HFF-Myc (cell line): ENCODE measurements at regions not wholly inside any gene's neighbourhood (a gene's known extent, or its start where the extent isn't known, plus 50 kb on each side); places are given as distances from the start of the nearest gene placed in this dataset.

Experiments
- DNase-seq: peaks from one replicate; pipeline ENCODE4 v3.0.0-alpha.2; 2011; ENCODE audit warnings: low read depth; ENCODE audit errors: extremely low read depth
- H3K4me3 ChIP-seq: replicated peaks from 2 replicates; pipeline ENCODE4 v1.5.1; 2011; ENCODE audit warnings: low read depth, mild to moderate bottlenecking, control low read depth, low read length
- TF ChIP-seq, protein P1 (sequence below): IDR thresholded peaks from 2 replicates; pipeline ENCODE4 v1.5.1; 2012; ENCODE audit warnings: mild to moderate bottlenecking, low read depth, low read length, control low read depth; ENCODE audit errors: missing control alignments

DNA sequence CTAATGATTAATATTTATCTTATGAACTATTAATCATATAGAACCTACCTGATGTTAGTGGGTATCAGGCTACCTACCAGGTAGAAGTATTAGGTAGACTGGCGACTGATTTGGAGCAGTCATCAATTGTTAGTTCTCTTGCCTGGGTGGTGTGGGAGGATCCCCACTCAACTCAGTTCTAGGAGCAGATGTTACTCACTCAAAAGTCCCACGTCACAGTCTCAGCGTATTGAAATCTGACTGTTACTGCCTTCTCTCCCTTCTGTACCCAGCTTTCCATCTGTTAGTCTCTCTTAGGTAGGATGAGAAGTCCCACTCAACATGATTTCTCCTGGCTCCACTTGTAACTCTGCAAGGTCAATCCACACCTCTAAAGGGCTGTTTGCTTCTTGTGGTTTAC, 102.7 kb downstream of the OLFM4 start:
- H3K4me3 ChIP-seq = no peak overlapping the region
- TF ChIP-seq, protein P1, sequence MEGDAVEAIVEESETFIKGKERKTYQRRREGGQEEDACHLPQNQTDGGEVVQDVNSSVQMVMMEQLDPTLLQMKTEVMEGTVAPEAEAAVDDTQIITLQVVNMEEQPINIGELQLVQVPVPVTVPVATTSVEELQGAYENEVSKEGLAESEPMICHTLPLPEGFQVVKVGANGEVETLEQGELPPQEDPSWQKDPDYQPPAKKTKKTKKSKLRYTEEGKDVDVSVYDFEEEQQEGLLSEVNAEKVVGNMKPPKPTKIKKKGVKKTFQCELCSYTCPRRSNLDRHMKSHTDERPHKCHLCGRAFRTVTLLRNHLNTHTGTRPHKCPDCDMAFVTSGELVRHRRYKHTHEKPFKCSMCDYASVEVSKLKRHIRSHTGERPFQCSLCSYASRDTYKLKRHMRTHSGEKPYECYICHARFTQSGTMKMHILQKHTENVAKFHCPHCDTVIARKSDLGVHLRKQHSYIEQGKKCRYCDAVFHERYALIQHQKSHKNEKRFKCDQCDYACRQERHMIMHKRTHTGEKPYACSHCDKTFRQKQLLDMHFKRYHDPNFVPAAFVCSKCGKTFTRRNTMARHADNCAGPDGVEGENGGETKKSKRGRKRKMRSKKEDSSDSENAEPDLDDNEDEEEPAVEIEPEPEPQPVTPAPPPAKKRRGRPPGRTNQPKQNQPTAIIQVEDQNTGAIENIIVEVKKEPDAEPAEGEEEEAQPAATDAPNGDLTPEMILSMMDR = no peak
- DNase-seq = no peak

DNA sequence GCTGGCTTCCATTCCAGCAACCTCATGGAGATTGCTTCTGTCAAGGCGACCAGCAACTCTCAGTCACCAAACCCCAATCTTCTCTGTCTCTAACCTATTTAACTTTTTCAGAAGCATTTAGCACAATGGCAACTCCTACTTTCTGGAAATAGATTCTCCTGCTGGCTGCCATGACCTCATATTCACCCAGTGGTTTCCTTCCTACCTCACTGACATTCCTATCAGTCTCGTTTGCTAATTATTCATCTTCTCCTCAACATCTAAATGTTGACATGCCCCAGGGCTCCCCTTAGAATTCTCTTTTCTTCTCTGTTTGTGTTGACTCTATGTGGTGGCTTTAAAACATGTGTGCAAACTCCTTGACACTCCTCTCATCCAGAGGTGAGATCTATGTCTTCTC, 106.7 kb downstream of the OLFM4 start:
- TF ChIP-seq, protein P1 = no peak
- no peak for DNase-seq
- no peak overlapping the region for H3K4me3 ChIP-seq

DNA sequence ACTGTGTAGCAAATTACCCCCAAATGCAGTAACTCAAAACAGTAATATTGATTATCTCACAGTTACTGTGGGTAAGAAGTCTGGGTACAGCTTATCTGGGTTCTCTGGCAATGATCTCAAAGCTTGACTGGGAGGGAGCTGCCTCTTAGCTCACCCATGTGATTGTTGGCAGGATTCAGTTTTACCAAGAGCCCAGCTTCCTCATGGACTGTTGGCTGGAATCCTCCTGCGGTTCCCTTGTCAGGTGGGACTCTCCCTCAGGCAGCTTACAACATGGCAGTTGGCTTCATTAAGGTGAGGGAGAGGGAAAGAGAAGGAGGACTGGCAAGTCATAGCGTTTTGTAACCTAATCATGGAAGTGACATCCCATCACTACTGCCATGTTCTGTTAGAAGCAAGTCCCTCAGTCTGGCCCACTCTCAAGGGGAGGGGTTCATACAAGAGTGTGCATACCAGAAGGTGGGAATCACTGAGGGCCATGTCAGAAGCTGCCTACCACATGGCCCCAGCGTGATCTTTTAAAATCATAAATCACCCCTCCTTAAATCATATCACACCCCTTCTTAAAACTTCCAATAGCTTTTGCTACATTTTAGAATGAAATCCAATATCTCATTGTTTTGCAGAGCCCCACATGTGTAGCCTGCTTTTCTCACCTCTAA, 108.1 kb downstream of the OLFM4 start:
- TF ChIP-seq, protein P1 = no peak
- DNase-seq = no peak
- no peak overlapping the region for H3K4me3 ChIP-seq

DNA sequence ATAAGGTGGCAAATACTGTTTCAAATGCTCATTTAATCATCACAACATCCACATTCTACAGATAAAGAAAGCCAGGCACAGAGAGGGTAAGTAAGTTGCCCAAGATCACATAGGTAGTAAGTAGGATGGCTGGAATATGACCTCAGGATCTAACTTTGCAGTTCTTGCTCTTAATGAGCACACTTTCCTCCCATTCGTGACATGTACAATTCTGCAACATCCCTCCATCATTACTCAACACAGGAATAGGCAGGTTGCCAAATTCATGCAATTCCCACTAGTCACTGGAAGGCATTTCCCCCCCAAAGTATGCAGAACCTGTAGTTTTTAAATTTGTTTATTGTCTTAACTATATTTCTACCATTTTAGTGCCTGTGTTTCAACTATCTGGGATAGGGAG, 109.2 kb downstream of the OLFM4 start:
- DNase-seq = no peak
- no peak overlapping the region for H3K4me3 ChIP-seq
- TF ChIP-seq, protein P1 = no peak

DNA sequence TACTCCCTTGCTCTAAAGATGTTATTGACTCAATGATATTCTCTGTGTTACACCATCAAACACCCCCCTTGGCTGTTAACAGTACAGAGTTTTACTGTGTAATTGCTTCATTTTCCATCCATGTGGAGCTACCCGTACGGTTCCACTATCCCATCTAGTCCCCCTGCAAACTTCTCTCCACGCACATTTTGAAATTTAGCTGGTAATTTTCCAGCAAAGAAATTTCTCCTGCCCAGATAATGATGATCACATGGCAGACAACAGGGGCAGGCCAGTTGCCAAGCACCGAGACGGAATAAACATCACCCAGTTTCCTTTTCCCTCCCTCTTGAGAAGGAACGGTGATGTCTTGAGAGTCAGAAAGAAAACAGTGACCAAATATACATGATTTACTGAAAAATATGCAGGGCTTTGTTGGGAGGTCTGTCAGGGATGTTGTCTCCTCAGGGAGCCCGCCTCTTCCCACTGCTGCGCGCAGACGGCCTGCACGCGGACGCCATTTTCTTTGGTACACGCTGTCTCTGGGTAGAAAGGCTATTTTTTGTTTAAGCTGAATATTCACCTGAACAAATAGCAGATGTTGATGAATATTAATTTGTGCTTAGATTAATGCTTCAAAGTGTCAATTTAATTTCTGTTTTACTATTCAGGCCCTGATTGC, 109.9 kb downstream of the OLFM4 start:
- DNase-seq = no peak
- no peak overlapping the region for H3K4me3 ChIP-seq
- TF ChIP-seq, protein P1 = no peak

DNA sequence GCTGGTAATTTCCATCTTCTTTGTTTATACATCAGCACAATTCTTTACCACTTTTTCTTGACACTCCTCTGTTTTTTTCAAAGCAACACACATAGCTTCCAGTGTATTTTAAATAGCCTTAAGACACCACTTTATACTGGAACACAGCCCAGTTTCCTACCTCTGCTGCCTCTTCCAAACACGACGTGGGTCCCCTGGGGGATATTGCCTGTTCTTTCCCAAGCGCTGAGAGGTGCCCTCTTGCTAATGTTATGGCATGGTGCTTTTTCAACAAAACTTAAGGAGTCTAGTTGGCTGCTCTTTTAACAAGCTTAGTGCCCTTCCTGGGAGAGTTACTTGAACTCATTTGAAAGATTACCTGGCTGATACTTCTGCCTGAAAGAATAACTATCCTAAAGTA, 112.7 kb downstream of the OLFM4 start:
- TF ChIP-seq, protein P1 = no peak
- no peak overlapping the region for H3K4me3 ChIP-seq
- DNase-seq = no peak
